GM23338 (cell line): ENCODE measurements at regions not wholly inside any gene's neighbourhood (a gene's known extent, or its start where the extent isn't known, plus 50 kb on each side); places are given as distances from the start of the nearest gene placed in this dataset.
"Not testable (repeated sequence)": the region's sequence is repeated elsewhere in the genome, so short reads cannot be mapped to it uniquely, and the experiment has no call there.

Source experiments
- CREB1 ChIP-seq: fragments of 250-450 bp; sonication (Bioruptor Pico); IDR thresholded peaks from 2 replicates; pipeline ENCODE4 v1.5.0; 2020; ENCODE audit warnings: low read depth, mild to moderate bottlenecking, moderate library complexity
- EZH2 ChIP-seq: fragments of 200-600 bp; sonication (generic); IDR thresholded peaks from one replicate; pipeline ENCODE4 v1.8.0; 2017; ENCODE audit warnings: antibody characterized with exemption, mild to moderate bottlenecking, low read depth; ENCODE audit not compliant: unreplicated experiment
- EZH2phosphoT487 ChIP-seq: fragments of 200-600 bp; sonication (generic); IDR thresholded peaks from one replicate; pipeline ENCODE4 v1.8.1; 2018; ENCODE audit warnings: antibody characterized with exemption; ENCODE audit not compliant: unreplicated experiment
- JUNB ChIP-seq: IDR thresholded peaks from one replicate; pipeline ENCODE4 v1.6.1; 2016; ENCODE audit warnings: antibody characterized with exemption; ENCODE audit not compliant: unreplicated experiment
- NANOG ChIP-seq: IDR thresholded peaks from 2 replicates; pipeline ENCODE4 v1.6.1; 2016; ENCODE audit warnings: antibody characterized with exemption, borderline replicate concordance
- POLR2AphosphoS5 ChIP-seq: IDR thresholded peaks from 2 replicates; pipeline ENCODE4 v1.6.1; 2016; ENCODE audit warnings: antibody characterized with exemption, low read depth
- REST ChIP-seq: IDR thresholded peaks from one replicate; pipeline ENCODE4 v1.6.1; 2018; ENCODE audit warnings: antibody characterized with exemption; ENCODE audit not compliant: unreplicated experiment
- STAT1 ChIP-seq: IDR thresholded peaks from one replicate; pipeline ENCODE4 v1.6.1; 2016; ENCODE audit warnings: antibody characterized with exemption; ENCODE audit not compliant: unreplicated experiment
- ZNF114 ChIP-seq: fragments of 250-450 bp; sonication (Bioruptor Pico); IDR thresholded peaks from 2 replicates; pipeline ENCODE4 v1.5.0; 2020; ENCODE audit warnings: mild to moderate bottlenecking, moderate library complexity
- ZNF331 ChIP-seq: fragments of 250-450 bp; sonication (Bioruptor Pico); IDR thresholded peaks from 2 replicates; pipeline ENCODE4 v1.5.0; 2020; ENCODE audit warnings: low read depth, mild to moderate bottlenecking, moderate library complexity
- ZNF462 ChIP-seq: fragments of 250-450 bp; sonication (Bioruptor Pico); IDR thresholded peaks from 2 replicates; pipeline ENCODE4 v1.5.0; 2020; ENCODE audit warnings: mild to moderate bottlenecking, moderate library complexity
- TF ChIP-seq, protein P1 (sequence below), 2 experiments: fragments of 200-600 bp in 1 of 2; sonication (generic) in 1 of 2; conservative IDR thresholded peaks; 2 replicates each; pipeline versions ENCODE4 v1.5.1 to v1.6.1; 2016 to 2017; ENCODE audit warnings: antibody characterized with exemption in 2 of 2, low read depth in 2 of 2, mild to moderate bottlenecking in 2 of 2, moderate library complexity in 1 of 2

DNA sequence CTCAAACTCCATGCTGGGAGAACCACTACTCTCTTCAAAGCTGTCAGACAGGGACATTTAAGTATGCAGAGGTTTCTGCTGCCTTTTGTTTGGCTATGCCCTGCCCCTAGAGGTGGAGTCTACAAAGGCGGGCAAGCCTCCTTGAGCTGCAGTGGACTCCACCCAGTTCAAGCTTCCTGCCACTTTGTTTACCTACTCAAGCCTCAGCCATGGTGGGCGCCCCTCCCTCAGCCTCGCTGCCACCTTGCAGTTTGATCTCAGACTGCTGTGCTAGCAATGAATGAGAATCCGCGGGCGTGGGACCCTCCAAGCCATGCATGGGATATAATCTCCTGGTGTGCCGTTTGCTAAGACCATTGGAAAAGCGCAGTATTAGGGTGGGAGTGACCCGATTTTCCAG lies 230.0 kb downstream of the TMA16 start:
- TF ChIP-seq CREB1; REST; EZH2; JUNB; STAT1; POLR2AphosphoS5; EZH2phosphoT487; ZNF114 (CRISPR knock-in tag); ZNF331; NANOG; ZNF462 (CRISPR knock-in tag): not testable (repeated sequence)
- TF ChIP-seq, protein P1, sequence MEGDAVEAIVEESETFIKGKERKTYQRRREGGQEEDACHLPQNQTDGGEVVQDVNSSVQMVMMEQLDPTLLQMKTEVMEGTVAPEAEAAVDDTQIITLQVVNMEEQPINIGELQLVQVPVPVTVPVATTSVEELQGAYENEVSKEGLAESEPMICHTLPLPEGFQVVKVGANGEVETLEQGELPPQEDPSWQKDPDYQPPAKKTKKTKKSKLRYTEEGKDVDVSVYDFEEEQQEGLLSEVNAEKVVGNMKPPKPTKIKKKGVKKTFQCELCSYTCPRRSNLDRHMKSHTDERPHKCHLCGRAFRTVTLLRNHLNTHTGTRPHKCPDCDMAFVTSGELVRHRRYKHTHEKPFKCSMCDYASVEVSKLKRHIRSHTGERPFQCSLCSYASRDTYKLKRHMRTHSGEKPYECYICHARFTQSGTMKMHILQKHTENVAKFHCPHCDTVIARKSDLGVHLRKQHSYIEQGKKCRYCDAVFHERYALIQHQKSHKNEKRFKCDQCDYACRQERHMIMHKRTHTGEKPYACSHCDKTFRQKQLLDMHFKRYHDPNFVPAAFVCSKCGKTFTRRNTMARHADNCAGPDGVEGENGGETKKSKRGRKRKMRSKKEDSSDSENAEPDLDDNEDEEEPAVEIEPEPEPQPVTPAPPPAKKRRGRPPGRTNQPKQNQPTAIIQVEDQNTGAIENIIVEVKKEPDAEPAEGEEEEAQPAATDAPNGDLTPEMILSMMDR (conservative IDR thresholded peaks at IDR 0.05; ENCODE audit: low read depth in 2 of 2), result not testable (repeated sequence)
